ENCODE measurements at regions not wholly inside any gene's neighbourhood (a gene's known extent, or its start where the extent isn't known, plus 50 kb on each side); places are given as distances from the start of the nearest gene placed in this dataset.
"Not testable (repeated sequence)": the region's sequence is repeated elsewhere in the genome, so short reads cannot be mapped to it uniquely, and the experiment has no call there.

GRCh38 chr5:86526811-86527348 lies 90.9 kb upstream of the COX7C start:
- DNase-seq (ENCODE audit: extremely low read depth in 1 of 11, low read depth in 9 of 11, low spot score in 4 of 11): no peak

DNA sequence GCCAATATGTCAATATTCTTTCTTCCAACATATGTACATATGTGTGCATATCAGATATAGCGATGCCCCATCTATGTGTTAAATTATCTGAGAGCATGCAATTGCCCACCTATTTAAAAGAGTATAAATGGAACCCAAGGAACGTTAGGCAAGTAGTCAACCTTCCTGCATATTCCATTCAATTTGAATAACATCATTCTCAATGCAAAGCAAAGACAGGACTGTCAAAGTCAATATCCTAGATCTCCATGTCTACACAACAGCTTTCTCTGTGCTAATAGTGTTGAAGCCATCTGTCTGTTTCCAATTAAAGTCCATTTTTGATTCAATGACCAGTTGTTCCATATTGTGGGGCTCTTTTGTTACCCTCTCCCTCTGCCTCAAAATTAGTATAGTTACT lies 85.3 kb upstream of the COX7C start:
- no peak for DNase-seq (ENCODE audit: extremely low read depth in 1 of 11, low read depth in 9 of 11, low spot score in 4 of 11)

DNA sequence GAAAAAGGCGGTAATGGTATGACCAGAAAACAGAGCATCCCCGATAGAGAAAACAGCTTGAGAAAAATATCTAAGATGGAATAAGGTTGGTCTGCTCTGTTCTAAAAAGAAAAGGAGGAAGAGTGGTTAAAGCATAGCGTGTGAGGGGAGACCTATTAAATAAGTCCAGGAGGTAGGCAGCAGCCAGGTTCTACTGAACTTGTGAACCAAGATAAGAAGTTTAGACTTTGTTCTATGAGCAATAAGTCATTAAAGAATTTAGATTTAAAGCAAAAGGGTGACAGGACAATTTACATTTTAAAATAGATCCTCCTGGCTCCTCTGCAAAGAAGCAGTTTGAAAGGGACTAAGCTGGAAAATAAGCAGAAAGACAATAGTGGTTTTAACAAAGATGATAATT lies 81.3 kb upstream of the COX7C start:
- no peak for DNase-seq (ENCODE audit: extremely low read depth in 1 of 11, low read depth in 9 of 11, low spot score in 4 of 11)

- no peak for DNase-seq (ENCODE audit: extremely low read depth in 1 of 11, low read depth in 9 of 11, low spot score in 4 of 11)
These were observed 75.2 kb upstream of the COX7C start for GRCh38 chr5:86542532-86542931.

DNA sequence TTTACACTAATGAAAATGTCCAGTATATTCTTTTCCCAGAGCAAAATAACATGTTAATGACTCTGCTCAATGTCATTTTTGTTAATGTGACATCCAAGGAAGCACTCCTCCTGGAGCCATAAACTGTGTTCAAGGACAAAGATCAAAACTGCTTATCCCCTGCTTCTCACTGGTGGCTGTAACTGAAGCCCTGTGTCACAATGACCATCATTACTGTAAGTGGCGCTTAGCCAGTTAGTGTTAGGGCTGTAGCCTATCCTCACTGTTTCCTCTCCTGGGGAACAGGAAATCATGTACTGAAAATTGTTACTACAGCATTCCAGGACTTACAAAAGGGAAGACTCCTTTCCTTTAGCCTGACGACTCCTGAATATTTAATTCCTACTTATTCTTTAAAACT lies 71.7 kb upstream of the COX7C start:
- no peak for DNase-seq (ENCODE audit: extremely low read depth in 1 of 11, low read depth in 9 of 11, low spot score in 4 of 11)

- no peak for DNase-seq (ENCODE audit: extremely low read depth in 1 of 11, low read depth in 9 of 11, low spot score in 4 of 11)
These were observed 71.2 kb upstream of the COX7C start for GRCh38 chr5:86546582-86546981.

- no peak for DNase-seq (ENCODE audit: extremely low read depth in 1 of 11, low read depth in 9 of 11, low spot score in 4 of 11)
These were observed 63.1 kb upstream of the COX7C start for GRCh38 chr5:86554638-86555037.

DNA sequence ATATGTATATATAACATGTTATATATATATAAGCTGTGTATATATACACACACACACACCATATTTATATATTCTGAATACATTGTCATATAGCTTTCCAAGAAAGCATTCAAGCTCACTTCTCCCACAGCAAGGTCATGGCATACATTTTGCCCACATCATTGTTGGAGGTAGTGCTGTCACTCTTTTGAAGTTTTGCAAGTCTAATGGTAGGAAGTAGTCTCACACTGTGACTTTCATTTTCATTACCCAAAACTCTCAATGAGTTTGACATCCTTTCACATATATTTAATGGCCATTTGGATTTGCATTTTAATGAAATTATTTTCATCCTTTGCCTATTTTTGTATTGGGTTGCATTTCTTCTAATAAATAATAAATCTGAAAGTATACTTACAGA lies 59.8 kb upstream of the COX7C start:
- DNase-seq (ENCODE audit: extremely low read depth in 1 of 11, low read depth in 9 of 11, low spot score in 4 of 11): no peak

DNA sequence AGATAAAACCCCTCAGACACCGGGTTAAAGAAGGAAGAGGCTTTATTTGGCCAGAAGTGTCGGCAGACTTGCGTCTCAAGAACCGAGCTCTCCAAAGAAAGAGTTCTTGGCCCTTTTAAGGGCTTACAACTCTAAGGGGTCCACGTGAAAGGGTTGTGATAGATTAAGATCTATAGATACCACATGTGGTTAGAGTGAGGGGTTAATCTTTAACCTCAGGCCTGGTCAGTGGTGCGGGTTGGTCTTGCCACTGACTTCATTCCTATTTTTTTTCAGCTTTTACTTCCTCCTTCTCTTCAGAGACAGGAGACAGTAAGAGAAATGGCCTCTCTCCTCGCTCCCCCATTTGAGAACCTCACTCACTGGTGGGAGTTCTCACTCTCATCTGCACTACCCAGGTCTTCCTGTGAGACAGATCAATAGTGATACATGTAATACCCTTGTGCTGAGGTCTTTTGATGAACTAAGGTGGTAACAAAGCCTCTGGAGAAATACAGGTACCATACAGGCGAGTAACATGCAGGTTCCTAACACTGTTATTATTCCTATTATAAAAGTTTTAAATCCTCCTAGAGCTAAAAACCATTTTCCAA lies 52.4 kb upstream of the COX7C start:
- DNase-seq (ENCODE audit: extremely low read depth in 1 of 11, low read depth in 9 of 11, low spot score in 4 of 11): no peak

DNA sequence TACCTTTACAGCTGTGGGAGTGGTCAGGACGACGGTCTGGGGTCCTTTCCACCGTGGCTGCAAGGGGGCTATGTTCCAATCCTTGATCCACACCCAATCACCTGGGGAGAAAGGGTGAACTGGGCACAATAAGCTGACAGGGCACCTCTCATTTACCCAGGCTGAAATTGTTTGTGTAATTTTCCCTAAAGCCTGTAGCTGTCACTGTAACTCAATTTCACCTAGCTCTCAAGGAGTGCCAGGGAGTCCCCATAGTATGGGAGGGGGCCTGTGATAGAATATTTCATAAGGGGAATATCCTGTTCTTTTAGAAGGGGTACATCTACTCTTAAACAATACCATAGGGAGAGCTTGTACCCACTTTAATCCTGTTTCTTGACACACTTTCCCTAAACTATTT lies 51.7 kb upstream of the COX7C start:
- DNase-seq (ENCODE audit: extremely low read depth in 1 of 11, low read depth in 9 of 11, low spot score in 4 of 11): not testable (repeated sequence)

Measured in renal cortex interstitium (tissue), 11 donors.